Epithelial cell of esophagus (primary cell): ENCODE measurements at regions not wholly inside any gene's neighbourhood (a gene's known extent, or its start where the extent isn't known, plus 50 kb on each side); places are given as distances from the start of the nearest gene placed in this dataset.

Experiments
- DNase-seq: peaks from one replicate; pipeline ENCODE4 v3.0.0; 2010; ENCODE audit warnings: low read depth
- H3K4me3 ChIP-seq: 2 replicates; pipeline ENCODE4 v1.5.1; 2011; ENCODE audit warnings: mild to moderate bottlenecking, low read length, control low read depth
- TF ChIP-seq, protein P1 (sequence below): IDR thresholded peaks from 2 replicates; pipeline ENCODE4 v1.5.1; 2011; ENCODE audit warnings: low read depth, mild to moderate bottlenecking, low read length, control low read depth, inconsistent platforms; ENCODE audit not compliant: insufficient read depth; ENCODE audit errors: missing control alignments

- no peak for DNase-seq
- H3K4me3 ChIP-seq = no peak overlapping the region
- TF ChIP-seq, protein P1, sequence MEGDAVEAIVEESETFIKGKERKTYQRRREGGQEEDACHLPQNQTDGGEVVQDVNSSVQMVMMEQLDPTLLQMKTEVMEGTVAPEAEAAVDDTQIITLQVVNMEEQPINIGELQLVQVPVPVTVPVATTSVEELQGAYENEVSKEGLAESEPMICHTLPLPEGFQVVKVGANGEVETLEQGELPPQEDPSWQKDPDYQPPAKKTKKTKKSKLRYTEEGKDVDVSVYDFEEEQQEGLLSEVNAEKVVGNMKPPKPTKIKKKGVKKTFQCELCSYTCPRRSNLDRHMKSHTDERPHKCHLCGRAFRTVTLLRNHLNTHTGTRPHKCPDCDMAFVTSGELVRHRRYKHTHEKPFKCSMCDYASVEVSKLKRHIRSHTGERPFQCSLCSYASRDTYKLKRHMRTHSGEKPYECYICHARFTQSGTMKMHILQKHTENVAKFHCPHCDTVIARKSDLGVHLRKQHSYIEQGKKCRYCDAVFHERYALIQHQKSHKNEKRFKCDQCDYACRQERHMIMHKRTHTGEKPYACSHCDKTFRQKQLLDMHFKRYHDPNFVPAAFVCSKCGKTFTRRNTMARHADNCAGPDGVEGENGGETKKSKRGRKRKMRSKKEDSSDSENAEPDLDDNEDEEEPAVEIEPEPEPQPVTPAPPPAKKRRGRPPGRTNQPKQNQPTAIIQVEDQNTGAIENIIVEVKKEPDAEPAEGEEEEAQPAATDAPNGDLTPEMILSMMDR = no peak
These were observed 1250.4 kb downstream of the PCDH18 start for GRCh38 chr4:136281889-136282288.

- DNase-seq = no peak
- TF ChIP-seq, protein P1 = no peak
- no peak overlapping the region for H3K4me3 ChIP-seq
These were observed 1251.0 kb downstream of the PCDH18 start for GRCh38 chr4:136281307-136281706.

DNA sequence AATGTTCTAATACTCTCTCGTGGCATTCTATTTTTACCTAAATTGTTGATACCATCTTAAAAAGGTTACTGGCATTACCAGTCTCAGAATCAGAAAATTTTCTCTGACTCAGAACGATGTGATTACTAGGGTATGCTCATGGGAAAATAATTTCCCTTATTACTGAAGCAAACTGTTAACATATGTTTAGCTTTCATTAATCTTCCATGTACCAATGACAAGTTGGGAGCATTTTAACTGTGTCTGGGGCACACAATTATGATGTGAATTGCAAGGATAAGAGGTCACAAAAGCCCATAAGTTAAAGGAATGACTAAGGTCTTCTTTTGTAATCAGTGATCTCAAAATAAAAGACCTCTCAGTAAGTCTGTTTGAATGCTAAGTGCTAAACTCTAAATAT, 1254.6 kb downstream of the PCDH18 start:
- no peak for DNase-seq
- no peak overlapping the region for H3K4me3 ChIP-seq
- TF ChIP-seq, protein P1 = no peak

DNA sequence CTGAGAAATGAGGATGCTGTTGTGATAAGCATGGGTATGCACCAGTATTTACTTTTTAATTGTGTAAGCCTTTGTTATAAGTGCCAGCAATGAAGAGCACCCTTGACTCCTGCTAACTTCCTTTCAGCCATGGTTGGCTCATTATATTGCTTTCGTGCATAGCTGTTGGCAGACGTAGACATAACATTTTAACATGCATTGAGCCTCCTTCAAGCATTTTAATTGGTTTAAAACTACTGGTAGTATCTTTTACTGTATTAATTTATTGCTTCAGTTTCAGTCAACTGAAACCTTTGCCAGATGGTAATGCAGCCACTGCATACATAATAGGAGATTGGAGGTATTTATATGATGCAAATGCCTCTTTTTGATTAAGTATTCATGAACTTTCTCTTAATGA, 1285.4 kb downstream of the PCDH18 start:
- TF ChIP-seq, protein P1 = no peak
- no peak for DNase-seq

GRCh38 chr4:136241221-136241986, 1290.9 kb downstream of the PCDH18 start:
- TF ChIP-seq, protein P1 = no peak
- DNase-seq = no peak

More for the DNA sequence above, 1285.4 kb downstream of the PCDH18 start:
- H3K4me3 ChIP-seq = no peak overlapping the region

DNA sequence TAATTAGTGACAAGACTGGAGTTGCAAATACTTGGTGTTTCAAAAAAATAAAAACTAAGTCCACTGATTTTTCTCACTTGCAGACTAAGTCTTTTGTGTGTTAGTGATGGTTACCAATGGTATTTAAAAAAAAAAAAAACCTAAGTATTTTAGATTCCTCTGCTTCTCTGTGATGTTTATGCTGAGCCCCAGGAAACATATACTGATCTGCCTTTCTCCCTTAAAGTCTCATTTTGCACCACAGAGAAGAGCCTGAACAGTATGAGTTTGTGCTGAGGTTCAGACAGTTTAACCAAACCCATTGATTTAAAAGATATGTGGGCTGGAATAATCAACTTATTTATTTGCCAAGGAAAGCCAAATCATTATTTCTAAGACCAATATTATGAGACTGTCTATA, 1305.0 kb downstream of the PCDH18 start:
- DNase-seq = no peak
- TF ChIP-seq, protein P1 = no peak
- H3K4me3 ChIP-seq = no peak overlapping the region

More at GRCh38 chr4:136241221-136241986, 1290.9 kb downstream of the PCDH18 start:
- H3K4me3 ChIP-seq = no peak overlapping the region
